IPS-NIHi11 (cell line): ENCODE measurements at regions not wholly inside any gene's neighbourhood (a gene's known extent, or its start where the extent isn't known, plus 50 kb on each side); places are given as distances from the start of the nearest gene placed in this dataset.
"Not testable (repeated sequence)": the region's sequence is repeated elsewhere in the genome, so short reads cannot be mapped to it uniquely, and the experiment has no call there.

Experiments
- DNase-seq: peaks from one replicate; pipeline ENCODE4 v3.0.0; 2012; ENCODE audit warnings: mixed read lengths, low spot score

DNA sequence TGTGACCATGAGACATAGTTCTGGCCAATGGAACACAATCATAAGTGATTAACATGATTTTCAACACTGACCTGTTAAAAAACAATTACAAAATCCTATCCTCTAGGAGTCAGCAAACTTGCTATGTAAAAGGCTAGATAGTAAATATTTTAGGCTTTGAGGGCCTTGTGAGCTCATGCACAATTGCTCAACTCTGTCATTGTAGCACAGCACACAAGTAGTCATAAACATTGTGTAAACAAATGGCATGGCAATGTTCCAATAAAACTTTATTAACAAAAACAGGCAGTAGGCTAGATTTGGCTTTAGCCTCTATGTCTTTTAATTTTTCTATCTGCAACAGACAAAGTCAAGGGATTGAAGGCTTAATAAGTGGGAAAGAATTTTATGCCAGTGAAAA lies 350.7 kb downstream of the C12orf50 start:
- DNase-seq: no peak

DNA sequence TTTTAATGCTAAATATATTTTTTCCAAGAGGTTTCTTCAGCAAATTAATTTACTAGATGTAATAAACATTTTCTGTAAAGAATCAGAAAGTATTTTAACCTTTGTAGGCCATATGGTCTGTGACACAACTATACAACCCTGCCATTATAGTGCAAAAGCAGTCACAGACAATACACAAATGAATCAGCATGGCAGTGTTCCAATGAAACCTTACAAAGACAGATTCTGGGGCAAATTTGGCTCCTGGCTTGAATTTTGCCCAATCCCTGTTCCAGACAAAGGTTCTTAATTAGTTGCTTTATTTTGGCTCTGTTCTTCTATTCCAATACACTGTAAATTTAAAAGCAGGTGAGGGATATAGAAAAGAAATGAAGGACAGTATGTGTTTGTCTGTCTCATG lies 352.5 kb downstream of the C12orf50 start:
- no peak for DNase-seq

DNA sequence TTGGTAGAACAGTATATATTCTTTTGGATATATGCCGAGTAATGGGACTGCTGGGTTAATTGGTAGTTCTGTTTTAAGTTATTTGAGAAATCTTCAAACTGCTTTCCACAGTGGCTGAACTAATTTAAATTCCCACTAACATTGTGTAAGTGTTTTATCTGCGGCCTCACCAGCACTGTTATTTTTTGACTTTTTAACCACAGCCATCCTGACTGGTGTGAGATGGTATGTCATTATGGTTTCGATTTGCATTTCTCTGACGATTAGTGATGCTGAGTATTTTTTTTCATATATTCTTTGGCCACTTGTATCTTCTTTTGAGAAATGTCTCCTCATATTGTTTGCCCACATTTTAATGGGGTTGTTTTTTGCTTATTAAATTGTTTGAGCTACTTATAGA lies 357.4 kb downstream of the C12orf50 start:
- DNase-seq: no peak

DNA sequence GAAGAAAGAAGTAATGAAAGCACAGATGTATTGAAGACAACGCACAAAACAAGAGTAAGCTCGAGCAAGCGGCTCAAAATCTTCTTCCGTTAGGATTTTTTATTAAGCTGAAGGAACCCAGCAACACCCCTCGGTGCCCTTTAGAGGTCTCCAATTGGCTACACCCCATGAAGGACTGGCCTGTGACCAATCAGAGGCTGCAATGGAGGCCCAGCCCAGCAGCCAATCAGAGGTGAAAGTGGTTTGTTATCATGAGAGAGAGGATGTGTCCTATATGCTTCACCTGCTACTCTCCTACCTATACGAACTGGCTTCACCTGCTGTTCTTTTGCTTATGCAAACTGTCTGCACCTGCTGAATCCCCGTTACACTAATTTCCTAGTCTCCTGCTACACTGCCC lies 358.8 kb downstream of the C12orf50 start:
- DNase-seq: no peak

DNA sequence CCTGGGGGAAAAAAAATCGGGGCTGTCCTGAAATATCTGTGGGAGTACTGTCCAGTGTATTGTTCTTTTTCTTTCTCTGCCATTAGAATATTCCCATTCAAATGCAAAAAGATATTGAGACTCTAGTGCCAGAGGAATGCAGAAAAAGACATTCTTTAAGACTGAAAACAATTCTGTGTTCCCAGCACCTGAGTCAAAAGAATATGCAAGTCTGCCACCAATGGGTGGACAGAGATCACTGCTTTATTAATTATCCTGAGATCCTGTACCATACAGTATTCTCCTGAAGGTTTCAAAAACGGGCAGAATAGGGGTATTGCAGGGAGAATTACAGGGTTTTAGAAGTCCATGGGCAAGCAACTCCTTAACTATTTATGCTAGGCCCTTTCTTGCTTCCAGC lies 361.8 kb downstream of the C12orf50 start:
- no peak for DNase-seq

DNA sequence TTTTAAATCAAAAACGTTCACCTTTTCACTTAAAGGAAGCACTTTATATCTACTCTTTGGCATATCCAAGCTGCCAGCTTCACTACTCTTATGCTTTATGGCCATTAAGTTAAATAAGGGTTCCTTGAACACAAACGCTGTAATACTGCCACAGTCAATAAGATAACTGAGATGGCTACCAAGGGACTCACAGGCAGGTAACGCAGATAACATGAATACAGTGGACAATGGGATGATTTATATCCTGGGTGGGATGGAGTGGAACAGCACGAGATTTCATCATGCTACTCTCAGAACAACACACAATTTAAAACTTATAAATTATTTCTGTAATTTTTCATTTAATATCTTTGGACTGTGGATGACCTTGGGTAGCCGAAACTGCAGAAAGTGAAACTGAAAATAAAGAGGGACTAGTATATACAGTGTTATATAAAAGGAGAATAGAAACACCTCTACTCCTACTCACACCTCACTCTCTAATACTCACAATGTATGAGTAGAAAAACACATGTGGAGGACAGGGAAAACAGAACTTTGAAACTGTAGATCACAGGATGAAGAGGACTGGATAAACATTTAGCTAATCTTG lies 367.3 kb downstream of the C12orf50 start:
- no peak for DNase-seq

DNA sequence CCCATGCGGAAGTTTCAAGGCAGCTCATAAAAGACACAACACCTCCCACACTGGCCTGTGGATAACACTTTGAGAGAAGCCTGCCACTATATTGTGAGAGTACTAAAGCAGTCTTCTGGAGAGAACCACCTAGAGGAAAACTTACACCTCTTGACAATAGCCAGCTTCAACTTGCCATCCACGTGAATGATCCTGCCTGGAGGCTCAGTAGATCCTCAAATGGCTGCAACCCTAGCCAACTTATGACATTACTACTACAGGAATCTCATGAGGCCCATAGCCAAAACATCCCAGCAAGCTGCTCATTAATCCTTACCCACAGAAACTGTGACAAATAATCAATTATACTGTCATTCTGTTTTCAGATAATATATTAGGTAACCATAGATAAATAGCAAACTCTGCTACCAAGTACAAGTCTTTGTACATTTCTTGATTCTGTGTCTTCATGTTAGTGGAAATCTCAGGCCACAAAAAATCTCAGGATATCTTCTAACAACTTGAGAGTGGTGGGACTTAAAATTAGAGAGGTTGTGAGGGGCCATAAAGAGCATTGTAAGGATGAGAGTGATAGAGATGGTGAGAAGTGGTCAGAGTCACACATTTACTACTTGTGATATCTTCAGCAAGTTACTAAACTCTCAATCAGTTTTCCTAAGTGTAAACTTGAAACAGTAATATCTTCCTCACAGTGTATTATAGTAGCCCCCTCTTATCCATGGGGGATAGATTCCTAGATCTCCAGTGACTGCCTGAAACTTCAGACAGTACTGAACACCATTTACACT lies 368.0 kb downstream of the C12orf50 start:
- no peak for DNase-seq

DNA sequence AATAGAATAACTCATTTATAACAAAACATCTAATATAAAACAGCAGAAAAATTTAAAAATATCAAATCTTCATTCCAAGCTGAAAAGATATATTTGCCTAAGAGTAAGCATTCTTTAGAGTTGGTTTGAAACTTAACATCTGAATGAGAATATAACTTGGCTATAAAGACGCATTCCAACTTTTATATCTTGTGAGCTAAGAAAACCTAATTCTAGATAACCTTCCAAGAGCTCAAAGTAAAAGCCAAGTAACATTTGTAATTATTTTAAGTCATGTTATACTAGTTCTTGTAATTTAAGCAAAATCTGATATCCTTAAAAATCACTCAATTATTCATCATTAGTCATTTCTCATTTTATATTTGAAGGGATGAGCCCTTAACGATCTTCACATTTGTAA lies 368.9 kb downstream of the C12orf50 start:
- no peak for DNase-seq

DNA sequence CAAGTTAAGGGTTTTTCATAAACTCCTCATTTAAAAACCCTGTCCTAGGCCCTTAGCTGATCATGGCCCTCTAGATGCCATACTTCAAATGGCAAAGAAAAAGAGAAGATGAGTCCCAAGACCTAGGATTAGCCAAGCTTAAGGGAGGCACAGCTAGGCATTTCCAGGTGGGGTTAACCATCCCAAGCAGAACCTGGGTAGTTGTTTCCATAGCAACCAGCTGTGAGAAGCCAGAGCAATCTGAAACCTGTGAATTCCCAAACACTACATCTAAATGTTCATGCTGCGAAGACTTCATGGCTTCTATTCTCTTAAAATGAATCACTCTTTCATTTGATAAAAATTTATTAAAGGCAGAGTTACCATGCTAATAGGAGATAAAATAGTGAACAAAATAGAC lies 372.9 kb downstream of the C12orf50 start:
- peak; percentile 16 for DNase-seq

DNA sequence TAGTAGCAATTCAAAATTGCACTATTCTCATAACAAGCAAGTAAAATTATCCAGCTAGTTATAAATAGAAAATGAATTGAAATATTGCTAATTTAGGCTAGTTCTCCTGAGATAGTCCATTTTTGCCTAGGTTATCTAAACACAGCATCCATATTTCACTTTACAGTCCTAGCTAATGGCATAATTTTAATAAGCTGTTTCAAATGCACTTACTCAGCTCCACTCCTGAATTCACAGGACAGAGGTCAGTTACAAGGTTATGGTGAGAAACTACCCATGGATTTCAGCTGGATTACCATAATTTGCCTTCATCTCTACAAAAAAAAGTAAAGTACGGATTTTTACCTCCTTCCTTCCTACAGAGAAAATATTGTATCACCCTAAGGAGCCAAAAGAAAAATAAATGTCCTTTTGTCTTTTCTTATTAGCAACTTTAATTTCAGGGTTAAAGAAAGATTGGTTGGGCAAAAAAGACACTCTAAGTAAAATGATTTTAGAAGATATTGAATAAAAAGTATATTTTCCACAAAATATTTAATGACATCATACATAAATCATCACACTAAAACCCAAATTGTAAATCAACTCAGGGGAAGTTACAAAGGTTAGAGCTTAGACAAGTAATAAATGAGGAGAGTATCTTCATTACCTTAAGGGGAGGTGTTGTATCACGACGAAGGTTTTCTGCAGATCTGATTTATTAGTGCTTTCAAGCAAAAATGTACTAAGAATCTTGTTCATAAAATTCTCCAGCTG lies 377.4 kb downstream of the C12orf50 start:
- DNase-seq: no peak

DNA sequence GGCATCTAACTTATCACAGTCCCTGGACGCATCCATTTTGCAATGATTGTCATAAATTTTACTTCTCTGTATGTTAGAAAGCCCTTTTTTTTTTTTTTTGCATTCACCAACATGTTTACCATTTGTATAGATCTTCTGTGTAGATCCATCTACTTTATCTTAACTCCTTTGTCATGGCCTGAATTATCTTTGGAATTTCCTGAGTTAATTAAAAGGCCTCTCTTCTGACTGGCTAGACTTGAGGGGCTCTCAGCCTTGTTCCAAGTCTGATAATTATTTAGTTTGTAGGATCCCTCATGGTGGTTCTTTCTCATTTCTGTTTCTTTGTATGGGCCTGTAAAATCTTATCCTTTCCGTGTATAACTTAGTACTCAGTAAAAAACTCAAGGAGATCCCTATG lies 387.0 kb downstream of the C12orf50 start:
- DNase-seq: no peak

DNA sequence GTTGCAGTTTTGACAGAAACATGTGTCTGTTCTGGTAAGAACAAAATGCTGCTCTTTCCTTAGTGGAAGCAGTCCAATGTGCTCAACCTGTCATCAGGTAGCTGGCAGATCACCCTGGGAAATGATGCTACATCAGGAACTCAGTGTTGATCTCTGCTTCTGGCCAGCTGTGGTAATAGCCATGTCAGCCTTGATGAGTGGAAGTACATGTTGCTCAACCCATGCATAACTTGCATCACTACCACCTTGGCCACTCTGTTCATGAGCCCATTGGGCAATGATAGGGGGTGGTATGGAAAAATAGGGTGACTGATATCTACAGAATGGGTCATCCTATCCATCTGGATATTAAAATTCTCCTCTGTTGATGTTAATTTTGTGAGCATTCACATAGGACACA lies 411.0 kb downstream of the C12orf50 start:
- no peak for DNase-seq

DNA sequence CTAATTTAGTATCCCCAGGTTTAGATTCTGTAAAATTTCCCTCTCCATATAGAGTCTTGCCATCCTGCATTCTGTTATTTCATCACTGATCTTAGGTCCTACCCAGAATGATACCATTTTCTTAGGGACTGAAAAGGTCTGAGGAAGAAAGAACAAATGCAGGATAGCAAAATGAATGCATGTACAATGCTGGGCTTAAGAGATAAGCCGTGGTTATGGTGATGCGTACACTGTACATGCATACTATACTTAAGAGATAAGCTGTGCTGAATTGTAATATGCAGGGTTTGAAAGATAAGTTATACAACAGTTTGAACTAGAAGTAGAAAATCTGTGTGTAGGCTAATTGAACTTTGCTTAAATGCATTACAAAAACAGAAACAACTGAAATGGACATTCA lies 416.2 kb downstream of the C12orf50 start:
- no peak for DNase-seq

DNA sequence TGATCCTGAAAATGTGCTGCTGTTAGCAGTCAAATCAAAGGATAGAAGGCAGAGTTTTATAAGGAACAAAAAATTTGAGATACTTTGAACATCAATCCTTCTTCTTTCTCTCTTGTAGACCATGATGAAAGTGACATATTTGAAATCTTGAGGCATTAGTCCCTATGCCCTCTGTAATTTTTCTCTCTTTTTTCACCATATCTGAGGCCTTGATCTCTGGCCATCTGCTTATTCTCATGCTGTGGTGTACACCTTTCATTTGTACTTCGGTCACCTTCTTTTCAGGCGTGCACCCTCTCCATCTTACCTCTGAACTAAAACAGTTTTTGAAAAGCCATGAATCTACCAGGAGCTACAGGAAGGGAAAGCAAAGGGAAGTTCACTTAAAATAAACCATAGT lies 420.9 kb downstream of the C12orf50 start:
- no peak for DNase-seq

DNA sequence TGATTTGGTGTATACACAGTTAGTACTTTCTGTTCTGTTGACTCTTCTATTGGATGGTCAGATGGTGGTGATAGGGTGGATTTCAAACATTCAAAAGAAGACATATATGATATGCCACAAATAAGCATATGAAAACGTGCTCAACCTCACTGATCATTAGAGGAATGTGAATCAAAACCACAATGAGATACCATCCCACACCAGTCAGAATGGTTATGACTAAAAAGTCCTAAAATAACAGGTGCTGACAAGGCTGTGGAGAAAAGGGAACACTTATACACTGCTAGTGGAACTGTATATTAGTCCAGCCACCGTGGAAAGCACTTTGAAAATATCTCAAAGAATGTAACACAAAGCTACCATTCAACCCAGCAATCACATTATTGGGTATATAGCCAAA lies 425.5 kb downstream of the C12orf50 start:
- no peak for DNase-seq

DNA sequence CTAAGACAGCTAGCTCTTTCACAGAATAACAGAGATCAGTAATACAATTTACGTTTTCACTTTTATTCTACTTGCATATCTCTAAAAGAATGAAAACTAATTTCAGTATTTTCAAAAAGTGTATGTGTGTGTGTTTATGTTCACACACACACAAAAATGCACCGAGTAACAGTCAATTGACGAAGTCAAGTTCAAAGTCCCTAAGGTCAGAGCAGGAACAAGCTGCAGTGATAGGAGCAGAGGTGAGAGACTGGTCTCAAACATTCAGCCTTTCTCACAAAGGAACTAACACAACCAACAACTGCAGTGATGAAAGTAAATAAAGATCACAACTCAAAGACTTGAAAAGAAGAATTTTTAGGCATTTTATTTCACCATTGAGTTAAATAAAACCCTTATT lies 429.7 kb downstream of the C12orf50 start:
- no peak for DNase-seq

DNA sequence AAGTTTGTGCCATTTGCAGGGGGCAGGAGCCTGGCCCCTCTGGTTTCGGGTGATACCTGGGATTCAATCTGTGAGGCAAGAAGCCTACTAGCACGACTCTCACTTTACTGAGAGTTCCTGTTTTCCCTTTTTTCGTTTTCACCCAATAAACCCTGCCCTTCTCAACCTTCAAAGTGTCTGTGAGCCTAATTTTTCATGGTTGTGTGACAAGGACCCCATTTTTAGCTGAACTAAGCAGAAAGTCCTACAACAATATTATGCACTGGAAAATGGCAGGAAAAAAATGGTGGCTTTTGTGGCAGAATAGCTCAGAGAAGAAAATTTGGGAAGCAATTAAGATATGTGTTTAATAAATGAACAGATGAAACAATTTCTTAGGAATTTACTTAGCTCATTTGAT lies 432.1 kb downstream of the C12orf50 start:
- DNase-seq: no peak

DNA sequence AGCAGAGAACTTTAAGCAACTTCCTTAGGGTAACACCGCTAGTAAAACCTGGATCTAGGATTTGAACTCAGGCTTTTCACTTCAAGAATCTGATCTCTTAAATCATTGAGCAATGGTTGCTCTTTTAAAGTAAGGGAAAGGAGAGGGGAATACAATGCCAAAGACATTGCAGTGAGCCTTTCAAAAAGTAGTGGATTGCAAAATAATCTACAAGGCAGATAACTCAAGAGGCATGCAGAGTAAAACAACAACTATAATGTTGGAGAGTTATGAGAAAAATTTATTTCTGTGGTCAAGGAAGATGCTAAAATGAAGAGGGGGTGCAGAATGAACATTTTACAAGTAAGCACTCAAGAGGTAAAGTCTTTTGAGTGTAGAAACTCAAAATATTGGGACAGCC lies 432.6 kb downstream of the C12orf50 start:
- no peak for DNase-seq

DNA sequence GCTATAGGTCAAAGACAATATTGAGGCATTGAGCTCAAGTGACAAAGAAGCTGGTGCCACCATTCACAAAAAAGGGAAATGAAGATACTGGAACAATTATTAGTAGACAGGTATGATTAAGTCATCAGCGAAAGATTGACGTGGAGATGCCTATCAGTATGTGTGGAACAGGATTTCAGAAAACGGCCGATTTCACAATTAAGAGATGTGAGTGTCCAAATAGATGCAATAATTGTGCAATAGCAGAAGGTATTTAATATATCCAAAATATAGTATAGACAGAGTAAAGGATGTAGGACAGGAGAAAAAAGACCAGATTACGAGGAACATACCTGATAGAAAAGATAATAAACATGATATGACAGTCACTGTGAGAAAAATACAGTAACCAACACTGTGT lies 433.1 kb downstream of the C12orf50 start:
- no peak for DNase-seq

DNA sequence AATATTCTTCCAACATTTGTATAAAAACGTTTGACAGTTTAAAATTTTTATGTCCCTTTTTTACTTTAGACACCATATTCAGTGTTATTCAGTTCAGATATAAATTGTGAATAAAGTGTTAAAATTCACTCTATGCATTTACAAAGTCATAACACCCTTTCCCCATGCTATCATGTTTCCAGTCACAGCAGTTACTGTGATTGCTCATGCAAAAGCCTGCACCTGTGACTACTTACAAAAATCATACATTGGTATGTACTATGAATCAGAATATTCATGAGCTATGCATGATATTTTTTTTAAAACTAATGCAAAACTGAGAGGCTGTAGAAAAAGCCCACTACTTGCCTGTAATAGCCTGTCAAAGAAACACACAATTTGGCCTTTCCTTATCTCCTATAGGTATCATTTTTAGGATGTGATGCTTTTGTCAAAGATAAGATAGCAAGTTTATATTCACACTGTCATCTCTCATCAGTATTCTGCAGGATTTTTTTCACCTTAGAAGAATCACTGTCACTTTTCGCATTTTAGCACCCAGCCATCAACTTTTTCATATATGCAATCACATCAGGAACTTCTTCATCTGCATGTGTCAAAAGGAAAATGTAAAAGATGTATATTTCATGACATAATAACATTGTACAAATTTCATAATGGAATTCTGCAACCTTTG lies 443.2 kb downstream of the C12orf50 start:
- no peak for DNase-seq

DNA sequence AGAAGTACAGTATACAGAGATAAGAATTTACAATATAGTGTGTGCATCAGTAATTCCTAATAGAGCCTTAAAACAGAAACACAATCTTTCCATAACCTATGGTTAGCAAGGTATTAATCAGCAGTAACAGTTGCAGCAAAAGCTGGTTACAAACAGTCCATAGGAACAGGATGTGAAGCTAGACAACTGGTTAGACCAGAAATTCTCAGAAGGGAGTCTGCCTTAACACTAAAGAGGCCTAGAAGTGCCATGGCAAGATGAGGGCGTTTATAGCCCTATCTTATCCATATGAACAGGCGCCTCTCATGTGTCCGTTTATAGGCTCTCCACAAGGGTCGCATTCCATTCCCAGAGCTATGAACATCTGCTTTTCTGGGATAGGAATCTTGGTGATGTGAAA lies 450.1 kb downstream of the C12orf50 start:
- not testable (repeated sequence) for DNase-seq

DNA sequence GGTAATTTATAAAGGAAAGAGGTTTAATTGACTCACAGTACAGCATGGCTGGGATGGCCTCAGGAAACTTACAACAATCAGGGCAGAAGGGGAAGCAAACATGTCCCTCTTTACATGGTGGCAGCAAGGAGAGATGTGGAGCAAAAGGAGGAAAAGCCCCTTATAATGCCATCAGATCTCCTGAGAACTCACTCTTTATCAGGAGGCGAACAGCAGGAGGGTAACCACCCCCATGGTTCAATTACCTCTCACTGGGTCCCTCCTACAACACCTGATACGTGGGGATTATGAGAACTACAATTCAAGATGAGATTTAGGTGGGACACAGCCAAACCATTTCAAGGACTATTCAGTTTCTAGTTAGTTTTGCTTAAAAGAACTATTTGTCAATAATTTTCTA lies 453.3 kb downstream of the C12orf50 start:
- DNase-seq: no peak

DNA sequence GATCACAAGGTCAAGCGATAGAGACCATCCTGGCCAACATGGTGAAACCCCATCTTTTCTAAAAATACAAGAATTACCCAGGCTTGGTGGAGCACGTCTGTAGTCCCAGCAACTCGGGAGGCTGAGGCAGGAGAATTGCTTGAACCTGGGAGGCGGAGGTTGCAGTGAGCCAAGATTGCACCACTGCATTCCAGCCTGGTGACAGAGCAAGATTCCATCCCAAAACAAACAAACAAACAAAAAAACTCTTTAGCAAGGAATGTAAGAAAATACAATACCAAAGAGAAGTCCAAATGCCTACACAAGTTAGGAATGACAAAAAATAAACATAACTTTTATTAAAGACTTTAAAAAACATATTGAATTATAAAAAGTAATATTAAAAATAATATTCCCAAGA lies 462.3 kb downstream of the C12orf50 start:
- DNase-seq: not testable (repeated sequence)
